ENCODE measurements at regions not wholly inside any gene's neighbourhood (a gene's known extent, or its start where the extent isn't known, plus 50 kb on each side); places are given as distances from the start of the nearest gene placed in this dataset.

DNA sequence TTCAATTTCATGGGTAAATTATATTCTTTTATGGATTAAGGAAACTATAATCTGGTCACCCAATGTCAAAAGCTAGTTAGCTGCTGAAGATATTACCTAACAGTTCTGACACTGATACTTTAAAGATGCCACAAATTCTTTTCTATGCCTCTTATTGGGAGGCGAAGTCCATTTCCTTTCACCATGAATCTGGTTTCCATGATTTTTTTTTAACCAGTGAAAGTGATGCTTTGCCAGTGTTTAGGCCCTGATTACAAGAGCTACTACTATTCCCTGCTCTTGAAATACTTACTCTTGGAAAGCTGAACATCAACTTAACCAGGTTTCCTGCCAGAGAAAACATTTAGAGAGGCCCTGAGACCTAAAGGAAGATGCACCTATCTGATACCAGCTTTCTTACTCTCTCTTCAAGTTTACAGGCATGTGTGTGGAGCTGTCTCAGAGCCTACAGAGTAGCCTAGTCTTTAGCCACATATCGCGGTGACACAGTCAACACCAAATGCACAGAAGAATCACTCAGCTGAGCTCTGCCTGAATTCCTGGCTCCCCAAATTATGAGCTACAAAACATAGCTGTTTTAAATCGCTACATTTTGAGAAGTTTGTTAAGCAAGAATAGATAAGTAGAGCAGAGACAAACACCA, 1280.8 kb downstream of the PCDH7 start:
- no peak for TF ChIP-seq CTCF (conservative IDR thresholded peaks at IDR 0.05 in 1 of 2, IDR thresholded peaks at IDR 0.05 in 1 of 2; ENCODE audit: low read depth in 1 of 2, low read length in 2 of 2)
- TF ChIP-seq EZH2 (IDR thresholded peaks at IDR 0.05; ENCODE audit: low read length, missing control alignments): no peak

Measured in fibroblast of lung (primary cell).